Suppressor macrophage (primary cell): ENCODE measurements at regions not wholly inside any gene's neighbourhood (a gene's known extent, or its start where the extent isn't known, plus 50 kb on each side); places are given as distances from the start of the nearest gene placed in this dataset.
A peak's percentile ranks its signal among the peaks of the same experiment; 100 is the strongest.
"Not testable (repeated sequence)": the region's sequence is repeated elsewhere in the genome, so short reads cannot be mapped to it uniquely, and the experiment has no call there.

Source experiments
- DNase-seq, 4 experiments: peaks; one replicate each; pipeline ENCODE4 v3.0.0-alpha.2; 2020 to 2022

- no peak for DNase-seq
Observed at GRCh38 chr11:21723678-21724077, 469.2 kb upstream of the ANO5 start.

- no peak for DNase-seq
Observed at GRCh38 chr11:21727102-21727501, 465.8 kb upstream of the ANO5 start.

GRCh38 chr11:21736404-21736803 is 456.5 kb upstream of the ANO5 start:
- no peak for DNase-seq

- not testable (repeated sequence) for DNase-seq
Observed at GRCh38 chr11:21752475-21753243, 440.2 kb upstream of the ANO5 start.

GRCh38 chr11:21753244-21753767 is 439.6 kb upstream of the ANO5 start:
- DNase-seq = not testable (repeated sequence)

- no peak for DNase-seq
Observed at GRCh38 chr11:21761000-21761399, 431.9 kb upstream of the ANO5 start.

- DNase-seq = no peak
Observed at GRCh38 chr11:21768388-21768787, 424.5 kb upstream of the ANO5 start.

GRCh38 chr11:21769188-21769587 is 423.7 kb upstream of the ANO5 start:
- DNase-seq = no peak

- no peak for DNase-seq
Observed at GRCh38 chr11:21771097-21771496, 421.8 kb upstream of the ANO5 start.

- no peak for DNase-seq
Observed at GRCh38 chr11:21774212-21774611, 418.7 kb upstream of the ANO5 start.

- DNase-seq = no peak
Observed at GRCh38 chr11:21775911-21776310, 417.0 kb upstream of the ANO5 start.

- DNase-seq = no peak
Observed at GRCh38 chr11:21783954-21784353, 408.9 kb upstream of the ANO5 start.

- peak in 2 of 4 experiments; percentile 3 to 10 for DNase-seq
Observed at GRCh38 chr11:21785351-21785750, 407.5 kb upstream of the ANO5 start.

- DNase-seq = no peak
Observed at GRCh38 chr11:21794306-21794705, 398.6 kb upstream of the ANO5 start.

GRCh38 chr11:21798216-21798615 is 394.7 kb upstream of the ANO5 start:
- DNase-seq = no peak

GRCh38 chr11:21804523-21804922 is 388.4 kb upstream of the ANO5 start:
- DNase-seq = not testable (repeated sequence)

GRCh38 chr11:21806508-21806907 is 386.4 kb upstream of the ANO5 start:
- DNase-seq = no peak

- DNase-seq = peak; percentile 1 to 28 (median 17)
Observed at GRCh38 chr11:21806947-21807346, 385.9 kb upstream of the ANO5 start.

GRCh38 chr11:21807350-21807749 is 385.5 kb upstream of the ANO5 start:
- no peak for DNase-seq

GRCh38 chr11:21810650-21811049 is 382.2 kb upstream of the ANO5 start:
- DNase-seq = no peak

- DNase-seq = no peak
Observed at GRCh38 chr11:21811572-21811971, 381.3 kb upstream of the ANO5 start.

- no peak for DNase-seq
Observed at GRCh38 chr11:21814169-21814568, 378.7 kb upstream of the ANO5 start.

GRCh38 chr11:21817696-21818095 is 375.2 kb upstream of the ANO5 start:
- DNase-seq = no peak

GRCh38 chr11:21820176-21820575 is 372.7 kb upstream of the ANO5 start:
- no peak for DNase-seq

GRCh38 chr11:21825127-21825526 is 367.8 kb upstream of the ANO5 start:
- DNase-seq = no peak
